ENCODE measurements at regions not wholly inside any gene's neighbourhood (a gene's known extent, or its start where the extent isn't known, plus 50 kb on each side); places are given as distances from the start of the nearest gene placed in this dataset.

GRCh38 chr3:150270883-150271590 lies 137.1 kb upstream of the TSC22D2 start:
- no peak for TF ChIP-seq CTCF (IDR thresholded peaks at IDR 0.05)
- TF ChIP-seq ZFX (IDR thresholded peaks at IDR 0.05; ENCODE audit: borderline replicate concordance) = no peak

Measured in 22Rv1 (cell line).